ENCODE measurements at regions not wholly inside any gene's neighbourhood (a gene's known extent, or its start where the extent isn't known, plus 50 kb on each side); places are given as distances from the start of the nearest gene placed in this dataset.
A peak's percentile ranks its signal among the peaks of the same experiment; 100 is the strongest.

GRCh38 chr1:5511381-5512097 is 480.7 kb downstream of the NPHP4 start:
- H3K4me1 ChIP-seq = peaks cover 19% of the 10 kb centered on the region

GRCh38 chr1:5509664-5510452 is 482.4 kb downstream of the NPHP4 start:
- Histone ChIP-seq H3K4me1 (peaks cover 19% of the 10 kb centered on the region), H3K27me3 (no peaks in the 10 kb centered on the region), H3K9me3 (no peaks in the 10 kb centered on the region), H3K4me3 (no peak overlapping the region), H3K36me3 (replicated peaks in 1 of 2; ENCODE audit: insufficient read depth in 1 of 2, low read depth in 2 of 2) (no peaks in the 10 kb centered on the region), H3K27ac (no peak overlapping the region)
- intact Hi-C loops (cut with DNase I) = loop anchor here (5.0 to 10.0 kb wide), 3 partner anchors 235 to 467 kb away; no protein-coding TSS in a partner anchor
- no peak for TF ChIP-seq POLR2A (IDR thresholded peaks at IDR 0.05)
- TF ChIP-seq, protein P1, sequence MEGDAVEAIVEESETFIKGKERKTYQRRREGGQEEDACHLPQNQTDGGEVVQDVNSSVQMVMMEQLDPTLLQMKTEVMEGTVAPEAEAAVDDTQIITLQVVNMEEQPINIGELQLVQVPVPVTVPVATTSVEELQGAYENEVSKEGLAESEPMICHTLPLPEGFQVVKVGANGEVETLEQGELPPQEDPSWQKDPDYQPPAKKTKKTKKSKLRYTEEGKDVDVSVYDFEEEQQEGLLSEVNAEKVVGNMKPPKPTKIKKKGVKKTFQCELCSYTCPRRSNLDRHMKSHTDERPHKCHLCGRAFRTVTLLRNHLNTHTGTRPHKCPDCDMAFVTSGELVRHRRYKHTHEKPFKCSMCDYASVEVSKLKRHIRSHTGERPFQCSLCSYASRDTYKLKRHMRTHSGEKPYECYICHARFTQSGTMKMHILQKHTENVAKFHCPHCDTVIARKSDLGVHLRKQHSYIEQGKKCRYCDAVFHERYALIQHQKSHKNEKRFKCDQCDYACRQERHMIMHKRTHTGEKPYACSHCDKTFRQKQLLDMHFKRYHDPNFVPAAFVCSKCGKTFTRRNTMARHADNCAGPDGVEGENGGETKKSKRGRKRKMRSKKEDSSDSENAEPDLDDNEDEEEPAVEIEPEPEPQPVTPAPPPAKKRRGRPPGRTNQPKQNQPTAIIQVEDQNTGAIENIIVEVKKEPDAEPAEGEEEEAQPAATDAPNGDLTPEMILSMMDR (IDR thresholded peaks at IDR 0.05) = peak; percentile 83 to 99 (median 91)
- ATAC-seq (peak; percentile 52), DNase-seq (peak; percentile 54 to 71 (median 64))
- 21 to 42% methylated on average over 13 to 21 of the region's 21 CpGs for WGBS, 2 donors

More at GRCh38 chr1:5511381-5512097, 480.7 kb downstream of the NPHP4 start:
- no peaks in the 10 kb centered on the region for H3K27me3 ChIP-seq
- DNase-seq (no peak), ATAC-seq (no peak)
- no peak overlapping the region for H3K4me3 ChIP-seq
- TF ChIP-seq POLR2A (IDR thresholded peaks at IDR 0.05) = no peak
- TF ChIP-seq, protein P1 (IDR thresholded peaks at IDR 0.05) = no peak
- H3K36me3 ChIP-seq (replicated peaks in 1 of 2; ENCODE audit: insufficient read depth in 1 of 2, low read depth in 2 of 2) = no peaks in the 10 kb centered on the region
- H3K27ac ChIP-seq = no peak overlapping the region
- WGBS, 2 donors = 75 to 85% methylated on average over 9 of the region's 9 CpGs
- intact Hi-C loops (cut with DNase I) = loop anchor here (5.0 to 10.0 kb wide), 2 partner anchors 233 to 466 kb away; no protein-coding TSS in a partner anchor
- no peaks in the 10 kb centered on the region for H3K9me3 ChIP-seq

GRCh38 chr1:5508669-5509330 is 483.4 kb downstream of the NPHP4 start:
- ATAC-seq = no peak
- H3K27ac ChIP-seq = no peak overlapping the region
- intact Hi-C loops (cut with DNase I) = loop anchor here (10.0 kb wide), 1 partner anchor 406 kb away; no protein-coding TSS in a partner anchor
- no peak overlapping the region for H3K4me3 ChIP-seq
- TF ChIP-seq, protein P1 (IDR thresholded peaks at IDR 0.05) = no peak
- TF ChIP-seq POLR2A (IDR thresholded peaks at IDR 0.05) = no peak
- H3K4me1 ChIP-seq = peaks cover 9% of the 10 kb centered on the region
- H3K9me3 ChIP-seq = no peaks in the 10 kb centered on the region
- WGBS, 2 donors = 51 to 65% methylated on average over 6 to 14 of the region's 14 CpGs
- no peak for DNase-seq
- H3K36me3 ChIP-seq (replicated peaks in 1 of 2; ENCODE audit: insufficient read depth in 1 of 2, low read depth in 2 of 2) = no peaks in the 10 kb centered on the region
- H3K27me3 ChIP-seq = no peaks in the 10 kb centered on the region

DNA sequence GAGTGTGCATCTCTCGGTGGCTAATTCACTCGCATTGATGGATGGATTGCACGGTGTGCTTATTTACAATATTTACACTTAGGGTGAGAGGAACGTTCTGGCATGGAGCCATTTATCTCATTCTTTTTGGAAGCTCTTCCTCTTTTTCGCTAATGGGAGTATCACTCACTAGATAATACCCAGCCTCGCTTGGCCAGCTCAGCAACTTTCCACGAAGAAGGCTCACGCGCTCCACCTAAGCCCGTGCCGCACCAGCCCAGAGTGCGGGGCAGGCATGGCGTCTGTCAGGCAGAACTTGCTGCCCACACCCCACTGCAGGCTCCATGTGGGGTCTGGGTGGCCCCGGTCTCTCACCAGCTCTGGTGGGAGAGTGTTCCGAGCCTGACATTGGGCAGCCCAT is 484.9 kb downstream of the NPHP4 start:
- intact Hi-C loops (cut with DNase I) = loop anchor here (10.0 kb wide), 1 partner anchor 407 kb away; no protein-coding TSS in a partner anchor
- DNase-seq (no peak), ATAC-seq (no peak)
- no peak overlapping the region for H3K4me3 ChIP-seq
- H3K27ac ChIP-seq = no peak overlapping the region
- no peaks in the 10 kb centered on the region for H3K27me3 ChIP-seq
- no peak for TF ChIP-seq POLR2A (IDR thresholded peaks at IDR 0.05)
- TF ChIP-seq, protein P1 (IDR thresholded peaks at IDR 0.05) = no peak
- H3K36me3 ChIP-seq (replicated peaks in 1 of 2; ENCODE audit: insufficient read depth in 1 of 2, low read depth in 2 of 2) = no peaks in the 10 kb centered on the region
- WGBS, 2 donors = 48 to 61% methylated on average over 12 to 14 of the region's 15 CpGs
- H3K4me1 ChIP-seq = no peaks in the 10 kb centered on the region
- H3K9me3 ChIP-seq = no peaks in the 10 kb centered on the region

Data from body of pancreas (tissue), 4 donors.